SK-N-SH treated with all-trans-retinoic acid at 6 μM for 48 hours (cell line): ENCODE measurements at regions not wholly inside any gene's neighbourhood (a gene's known extent, or its start where the extent isn't known, plus 50 kb on each side); places are given as distances from the start of the nearest gene placed in this dataset.

ENCODE experiments used
- ATAC-seq: fragments of 200-7000 bp; cut with Tn5 transposase; 3 replicates; pipeline ENCODE4 v1.9.1; 2020; ENCODE audit warnings: mild to moderate bottlenecking, moderate library complexity
- ARNTL ChIP-seq: fragments of 450-650 bp; formaldehyde crosslinking; IDR thresholded peaks from 2 replicates; pipeline ENCODE4 v1.5.0; 2020; ENCODE audit warnings: low read depth, mild to moderate bottlenecking, moderate library complexity, borderline replicate concordance
- CREB5 ChIP-seq: fragments of 250-450 bp; sonication (Bioruptor Pico); IDR thresholded peaks from 2 replicates; pipeline ENCODE4 v1.5.1; 2020; ENCODE audit warnings: low read depth, mild to moderate bottlenecking, moderate library complexity
- CSDC2 ChIP-seq: fragments of 250-450 bp; sonication (Bioruptor Pico); IDR thresholded peaks from 2 replicates; pipeline ENCODE4 v1.5.0; 2020; ENCODE audit warnings: mild to moderate bottlenecking, moderate library complexity
- ISL1 ChIP-seq: fragments of 250-450 bp; sonication (Bioruptor Pico); IDR thresholded peaks from 2 replicates; pipeline ENCODE4 v2.1.2; 2022; ENCODE audit warnings: mild to moderate bottlenecking, moderate library complexity
- PATZ1 ChIP-seq: fragments of 250-450 bp; sonication (Bioruptor Pico); IDR thresholded peaks from 2 replicates; pipeline ENCODE4 v1.8.0; 2020; ENCODE audit warnings: mild to moderate bottlenecking, moderate library complexity, borderline replicate concordance
- POU6F1 ChIP-seq: fragments of 250-450 bp; sonication (Bioruptor Pico); IDR thresholded peaks from 2 replicates; pipeline ENCODE4 v1.8.0; 2021; ENCODE audit warnings: low read depth, mild to moderate bottlenecking, moderate library complexity, borderline replicate concordance
- PPARA ChIP-seq: fragments of 250-450 bp; sonication (Bioruptor Pico); IDR thresholded peaks from 2 replicates; pipeline ENCODE4 v1.5.0; 2020; ENCODE audit warnings: mild to moderate bottlenecking, borderline replicate concordance
- SNAI2 ChIP-seq: fragments of 250-450 bp; sonication (Bioruptor Pico); IDR thresholded peaks from 2 replicates; pipeline ENCODE4 v1.5.0; 2020; ENCODE audit warnings: mild to moderate bottlenecking, moderate library complexity
- TCF4 ChIP-seq: fragments of 250-450 bp; sonication (Bioruptor Pico); IDR thresholded peaks from 2 replicates; pipeline ENCODE4 v1.8.0; 2021; ENCODE audit warnings: mild to moderate bottlenecking, moderate library complexity, borderline replicate concordance
- TOX ChIP-seq: fragments of 250-450 bp; sonication (Bioruptor Pico); IDR thresholded peaks from 2 replicates; pipeline ENCODE4 v1.8.0; 2021; ENCODE audit warnings: mild to moderate bottlenecking, moderate library complexity, borderline replicate concordance
- ZFP3 ChIP-seq: fragments of 250-450 bp; sonication (Bioruptor Pico); IDR thresholded peaks from 2 replicates; pipeline ENCODE4 v1.5.0; 2020; ENCODE audit warnings: mild to moderate bottlenecking, moderate library complexity
- ZFP30 ChIP-seq: fragments of 450-650 bp; formaldehyde crosslinking; IDR thresholded peaks from 2 replicates; pipeline ENCODE4 v1.5.0; 2022; ENCODE audit warnings: mild to moderate bottlenecking, moderate library complexity
- ZNF70 ChIP-seq: fragments of 450-650 bp; formaldehyde crosslinking; IDR thresholded peaks from 2 replicates; pipeline ENCODE4 v1.5.0; 2020; ENCODE audit warnings: mild to moderate bottlenecking, moderate library complexity
- ZNF8 ChIP-seq: fragments of 450-650 bp; formaldehyde crosslinking; IDR thresholded peaks from 2 replicates; pipeline ENCODE4 v1.5.0; 2020; ENCODE audit warnings: mild to moderate bottlenecking, moderate library complexity
- TF ChIP-seq, protein P1 (sequence below): fragments of 250-450 bp; sonication (Bioruptor Pico); IDR thresholded peaks from 2 replicates; pipeline ENCODE4 v1.5.0; 2020; ENCODE audit warnings: mild to moderate bottlenecking, moderate library complexity
- TF ChIP-seq, protein P2 (sequence below): fragments of 250-450 bp; sonication (Bioruptor Pico); IDR thresholded peaks from 2 replicates; pipeline ENCODE4 v1.5.1; 2021; ENCODE audit warnings: mild to moderate bottlenecking, moderate library complexity

GRCh38 chr16:79411357-79411756 is 189.2 kb downstream of the MAF start:
- ATAC-seq, result no peak
- TF ChIP-seq, protein P1, sequence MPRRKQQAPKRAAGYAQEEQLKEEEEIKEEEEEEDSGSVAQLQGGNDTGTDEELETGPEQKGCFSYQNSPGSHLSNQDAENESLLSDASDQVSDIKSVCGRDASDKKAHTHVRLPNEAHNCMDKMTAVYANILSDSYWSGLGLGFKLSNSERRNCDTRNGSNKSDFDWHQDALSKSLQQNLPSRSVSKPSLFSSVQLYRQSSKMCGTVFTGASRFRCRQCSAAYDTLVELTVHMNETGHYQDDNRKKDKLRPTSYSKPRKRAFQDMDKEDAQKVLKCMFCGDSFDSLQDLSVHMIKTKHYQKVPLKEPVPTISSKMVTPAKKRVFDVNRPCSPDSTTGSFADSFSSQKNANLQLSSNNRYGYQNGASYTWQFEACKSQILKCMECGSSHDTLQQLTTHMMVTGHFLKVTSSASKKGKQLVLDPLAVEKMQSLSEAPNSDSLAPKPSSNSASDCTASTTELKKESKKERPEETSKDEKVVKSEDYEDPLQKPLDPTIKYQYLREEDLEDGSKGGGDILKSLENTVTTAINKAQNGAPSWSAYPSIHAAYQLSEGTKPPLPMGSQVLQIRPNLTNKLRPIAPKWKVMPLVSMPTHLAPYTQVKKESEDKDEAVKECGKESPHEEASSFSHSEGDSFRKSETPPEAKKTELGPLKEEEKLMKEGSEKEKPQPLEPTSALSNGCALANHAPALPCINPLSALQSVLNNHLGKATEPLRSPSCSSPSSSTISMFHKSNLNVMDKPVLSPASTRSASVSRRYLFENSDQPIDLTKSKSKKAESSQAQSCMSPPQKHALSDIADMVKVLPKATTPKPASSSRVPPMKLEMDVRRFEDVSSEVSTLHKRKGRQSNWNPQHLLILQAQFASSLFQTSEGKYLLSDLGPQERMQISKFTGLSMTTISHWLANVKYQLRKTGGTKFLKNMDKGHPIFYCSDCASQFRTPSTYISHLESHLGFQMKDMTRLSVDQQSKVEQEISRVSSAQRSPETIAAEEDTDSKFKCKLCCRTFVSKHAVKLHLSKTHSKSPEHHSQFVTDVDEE (CRISPR knock-in tag), result no peak
- TF ChIP-seq ZNF70 (CRISPR knock-in tag) (no peak), ZFP30 (CRISPR knock-in tag) (no peak)

DNA sequence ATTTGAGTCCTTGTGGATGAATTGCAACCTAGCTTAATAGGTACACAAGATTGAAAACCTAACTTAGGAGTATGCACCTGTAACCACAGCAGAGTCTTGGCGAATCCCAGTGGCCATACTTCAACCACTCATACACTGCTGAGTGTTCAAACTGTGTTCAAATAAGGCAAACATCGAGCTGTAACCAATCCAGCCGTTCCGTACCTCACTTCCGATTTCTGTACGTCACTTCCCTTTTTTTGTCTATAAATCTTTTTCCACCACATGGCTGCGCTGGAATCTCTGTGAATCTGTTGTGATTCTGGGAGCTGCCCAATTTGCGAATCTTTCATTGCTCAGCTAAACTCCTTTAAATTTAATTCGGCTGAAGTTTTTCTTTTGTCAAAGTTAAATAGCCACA is 190.6 kb downstream of the MAF start:
- ATAC-seq, result no peak
- TF ChIP-seq ISL1 (no peak), CSDC2 (CRISPR knock-in tag) (no peak), TOX (CRISPR knock-in tag) (no peak), ZNF70 (CRISPR knock-in tag) (no peak), CREB5 (CRISPR knock-in tag) (no peak), ARNTL (CRISPR knock-in tag) (no peak), PPARA (CRISPR knock-in tag) (no peak), PATZ1 (CRISPR knock-in tag) (no peak), SNAI2 (no peak), ZFP3 (no peak)
- TF ChIP-seq, protein P2, sequence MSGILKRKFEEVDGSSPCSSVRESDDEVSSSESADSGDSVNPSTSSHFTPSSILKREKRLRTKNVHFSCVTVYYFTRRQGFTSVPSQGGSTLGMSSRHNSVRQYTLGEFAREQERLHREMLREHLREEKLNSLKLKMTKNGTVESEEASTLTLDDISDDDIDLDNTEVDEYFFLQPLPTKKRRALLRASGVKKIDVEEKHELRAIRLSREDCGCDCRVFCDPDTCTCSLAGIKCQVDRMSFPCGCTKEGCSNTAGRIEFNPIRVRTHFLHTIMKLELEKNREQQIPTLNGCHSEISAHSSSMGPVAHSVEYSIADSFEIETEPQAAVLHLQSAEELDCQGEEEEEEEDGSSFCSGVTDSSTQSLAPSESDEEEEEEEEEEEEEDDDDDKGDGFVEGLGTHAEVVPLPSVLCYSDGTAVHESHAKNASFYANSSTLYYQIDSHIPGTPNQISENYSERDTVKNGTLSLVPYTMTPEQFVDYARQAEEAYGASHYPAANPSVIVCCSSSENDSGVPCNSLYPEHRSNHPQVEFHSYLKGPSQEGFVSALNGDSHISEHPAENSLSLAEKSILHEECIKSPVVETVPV (CRISPR knock-in tag), result no peak

DNA sequence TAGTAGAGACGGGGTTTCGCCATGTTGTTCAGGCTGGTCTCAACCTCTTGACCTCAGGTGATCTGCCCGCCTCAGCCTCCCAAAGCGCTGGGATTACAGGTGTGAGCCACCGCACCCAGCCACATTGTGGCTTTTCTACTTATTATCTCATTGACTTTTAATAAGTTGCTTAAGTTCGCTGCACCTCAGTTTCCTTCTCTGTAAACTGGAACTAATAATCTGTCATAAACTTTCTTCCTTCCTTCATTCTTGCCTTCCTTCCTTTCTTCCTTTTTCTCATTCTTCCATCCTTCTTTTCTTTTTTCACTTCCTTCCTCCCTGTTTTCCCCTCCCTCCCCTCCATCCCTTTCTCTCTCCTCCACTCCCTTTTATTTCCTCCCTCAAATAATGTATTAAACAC is 192.2 kb downstream of the MAF start:
- no peak for ATAC-seq
- TF ChIP-seq ISL1, result no peak
- no peak for TF ChIP-seq SNAI2
- no peak for TF ChIP-seq POU6F1 (CRISPR knock-in tag)
- TF ChIP-seq ZNF8 (CRISPR knock-in tag), result no peak
- TF ChIP-seq, protein P2 (CRISPR knock-in tag), result no peak
- TF ChIP-seq, protein P1 (CRISPR knock-in tag), result no peak
- TF ChIP-seq PPARA (CRISPR knock-in tag), result no peak
- TF ChIP-seq TCF4 (CRISPR knock-in tag), result no peak
- TF ChIP-seq PATZ1 (CRISPR knock-in tag), result no peak
